NOMO-1 treated with DMSO at 0.1 percent for 48 hours (cell line): ENCODE measurements at regions not wholly inside any gene's neighbourhood (a gene's known extent, or its start where the extent isn't known, plus 50 kb on each side); places are given as distances from the start of the nearest gene placed in this dataset.
A peak's percentile ranks its signal among the peaks of the same experiment; 100 is the strongest.

Experiments used
- DNase-seq: peaks from one replicate; lab custom pipeline; 2025; ENCODE audit not compliant: unreplicated experiment; lab: John Stamatoyannopoulos, UW

- DNase-seq = no peak
Measured at GRCh38 chr2:129069875-129070594, 751.4 kb upstream of the HS6ST1 start.

GRCh38 chr2:129070663-129071062, 752.0 kb upstream of the HS6ST1 start:
- DNase-seq = no peak

DNA sequence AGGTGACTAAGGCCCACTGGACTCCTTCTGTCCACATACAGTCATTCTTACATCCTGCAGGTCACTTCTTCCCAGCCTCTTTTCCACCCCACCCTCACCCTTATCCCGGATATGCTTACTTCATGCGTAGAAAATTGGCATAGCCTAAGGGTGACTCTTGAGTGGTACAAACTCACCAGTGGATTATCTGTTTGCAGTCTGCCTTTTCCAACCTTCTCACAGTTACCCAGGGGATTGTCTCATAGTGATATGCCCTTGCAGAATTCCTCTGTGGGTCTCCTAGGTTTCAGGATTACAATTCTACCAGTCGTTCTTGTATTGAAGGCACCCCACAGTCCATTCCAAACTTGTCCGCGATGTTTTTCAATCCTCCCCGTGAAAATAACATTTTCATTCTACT, 752.9 kb upstream of the HS6ST1 start:
- DNase-seq = no peak

GRCh38 chr2:129074298-129074920, 755.7 kb upstream of the HS6ST1 start:
- DNase-seq = no peak

DNA sequence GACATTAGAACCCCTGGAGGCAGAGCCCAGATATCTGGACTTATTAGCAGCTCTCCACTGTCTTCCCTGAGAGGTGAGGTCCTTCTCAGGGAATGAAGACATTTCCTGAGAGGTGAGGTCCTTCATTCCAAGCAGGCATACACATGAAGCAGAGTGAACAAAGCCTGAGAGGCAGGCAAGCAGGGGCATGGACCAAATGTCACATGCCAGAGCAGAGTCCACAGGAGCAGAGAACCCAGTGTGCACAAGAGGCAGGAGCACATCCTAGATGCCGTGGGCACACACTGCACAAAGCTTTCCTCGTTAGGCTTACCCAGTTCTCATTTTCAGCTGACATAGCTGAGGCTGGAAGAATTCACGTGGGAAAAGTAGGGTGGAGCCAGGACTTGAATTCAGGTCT, 759.9 kb upstream of the HS6ST1 start:
- DNase-seq = no peak

DNA sequence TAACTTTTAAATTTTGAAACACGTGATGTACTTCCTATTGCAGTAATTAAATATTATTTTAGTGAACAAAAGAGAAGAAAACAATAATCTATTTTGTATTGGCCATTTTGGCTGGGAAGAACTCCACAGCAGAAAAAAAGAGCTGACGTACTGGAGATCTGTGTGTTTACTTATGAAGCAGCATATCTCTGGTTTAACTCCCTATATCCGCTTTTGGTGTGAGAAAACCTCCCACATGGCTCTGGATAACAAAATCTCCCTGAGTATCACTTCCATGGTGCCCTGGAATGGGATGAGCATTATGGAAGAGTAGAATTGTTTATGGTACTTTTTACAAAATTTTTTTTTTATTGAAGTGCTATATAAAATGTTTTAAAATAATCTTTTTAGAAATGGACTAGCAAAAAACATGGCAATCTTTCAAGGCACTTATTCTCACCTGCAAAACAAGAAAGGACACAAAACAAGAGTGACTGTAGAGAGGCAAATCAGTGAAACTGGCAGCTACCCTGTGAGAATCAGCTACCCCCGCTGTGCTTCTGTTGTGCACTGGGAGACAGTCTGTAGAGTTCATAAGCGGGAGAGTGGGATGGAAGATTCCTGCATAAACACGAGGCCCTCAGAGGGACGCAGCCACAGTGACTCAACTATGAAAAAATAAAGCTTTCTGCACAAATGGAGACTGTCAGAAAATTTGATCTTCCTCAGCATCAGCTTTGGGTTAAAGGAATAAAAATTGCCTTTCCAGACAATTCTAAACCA, 762.2 kb upstream of the HS6ST1 start:
- DNase-seq = no peak

GRCh38 chr2:129085386-129085785, 766.7 kb upstream of the HS6ST1 start:
- DNase-seq = no peak

GRCh38 chr2:129087133-129087813, 768.6 kb upstream of the HS6ST1 start:
- peak; percentile 32 for DNase-seq

DNA sequence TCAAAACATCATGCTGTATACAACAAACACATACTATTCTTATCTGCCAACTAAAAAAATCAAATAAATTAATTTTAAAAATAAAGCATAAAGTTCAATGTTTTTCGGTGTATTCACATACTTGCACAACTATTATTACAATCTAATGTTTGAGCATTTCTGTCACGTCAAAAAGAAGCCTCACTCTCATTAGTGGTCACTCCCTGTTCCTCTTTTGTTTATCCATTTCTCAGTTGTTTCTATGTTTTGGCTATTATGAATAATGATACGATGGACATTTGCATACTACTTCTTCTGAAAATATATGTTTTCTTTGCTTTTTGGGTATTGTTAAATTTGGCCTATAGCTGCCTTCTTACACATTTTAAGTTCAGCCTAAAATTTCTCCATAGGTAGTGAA, 773.0 kb upstream of the HS6ST1 start:
- no peak for DNase-seq

GRCh38 chr2:129092956-129093355, 774.3 kb upstream of the HS6ST1 start:
- no peak for DNase-seq

- DNase-seq = no peak
Measured at GRCh38 chr2:129101186-129101585, 782.5 kb upstream of the HS6ST1 start.

DNA sequence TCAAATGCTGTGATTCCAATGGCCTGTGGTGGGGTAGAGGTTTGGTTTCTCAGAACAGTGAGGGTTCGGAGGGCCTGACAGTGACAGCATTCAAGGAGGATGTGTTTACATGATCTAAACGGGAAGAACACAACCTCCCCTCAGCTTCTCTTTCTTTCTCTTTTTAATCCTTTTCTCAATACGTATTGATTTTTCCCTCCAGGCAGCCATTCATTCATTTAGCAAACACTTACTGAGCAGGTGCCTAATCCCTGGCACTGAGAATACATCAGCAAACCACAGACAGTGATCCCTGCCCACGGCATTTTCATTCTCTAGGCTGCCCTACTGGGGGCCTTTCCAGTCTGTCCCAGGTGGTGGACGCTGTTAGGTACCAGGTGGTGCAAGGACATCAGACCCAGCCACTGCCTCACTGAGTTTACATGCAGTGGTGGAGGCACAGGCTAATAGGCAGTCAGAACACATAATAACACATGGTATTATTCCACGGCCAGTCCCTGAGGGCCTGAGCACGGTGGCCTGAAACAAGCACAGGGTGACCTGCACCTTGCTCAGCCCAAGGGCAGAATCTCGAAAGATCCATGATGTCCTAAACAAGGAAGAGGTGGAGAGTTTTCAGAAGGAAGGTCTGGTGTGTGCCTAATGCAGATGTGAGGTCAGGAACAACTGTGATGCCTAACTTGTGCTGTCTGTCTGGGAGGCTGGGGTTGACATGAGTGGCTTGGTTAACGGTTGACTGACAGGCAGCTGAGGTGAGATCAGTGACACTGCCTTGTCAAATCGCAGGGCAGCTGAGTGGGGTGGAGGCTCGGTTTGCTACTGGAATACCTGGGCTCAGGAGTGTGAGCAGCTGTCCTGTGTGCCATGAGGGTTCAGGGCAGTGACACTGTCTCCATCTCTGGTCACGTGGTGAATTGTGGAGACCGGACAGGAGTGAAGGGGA, 785.5 kb upstream of the HS6ST1 start:
- DNase-seq = no peak

- no peak for DNase-seq
Measured at GRCh38 chr2:129112181-129112580, 793.5 kb upstream of the HS6ST1 start.

DNA sequence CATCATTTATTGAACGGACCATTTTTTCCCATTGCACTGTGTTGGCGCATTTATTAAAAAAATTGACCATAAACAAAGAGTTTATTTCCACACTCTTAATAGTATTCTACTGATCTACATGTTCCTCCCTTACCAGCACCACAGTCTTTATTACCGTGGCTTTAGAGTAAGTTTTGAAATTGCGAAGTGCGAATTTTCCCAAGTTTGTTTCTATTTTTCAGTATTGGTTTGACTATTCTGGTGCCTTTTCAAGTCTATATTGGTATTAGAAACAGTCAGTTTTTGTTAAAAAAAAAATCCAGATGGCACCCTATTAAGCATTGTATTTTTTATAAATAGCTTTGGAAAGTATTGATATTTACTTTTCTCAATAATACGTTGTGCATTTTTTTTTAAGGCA, 795.1 kb upstream of the HS6ST1 start:
- no peak for DNase-seq

DNA sequence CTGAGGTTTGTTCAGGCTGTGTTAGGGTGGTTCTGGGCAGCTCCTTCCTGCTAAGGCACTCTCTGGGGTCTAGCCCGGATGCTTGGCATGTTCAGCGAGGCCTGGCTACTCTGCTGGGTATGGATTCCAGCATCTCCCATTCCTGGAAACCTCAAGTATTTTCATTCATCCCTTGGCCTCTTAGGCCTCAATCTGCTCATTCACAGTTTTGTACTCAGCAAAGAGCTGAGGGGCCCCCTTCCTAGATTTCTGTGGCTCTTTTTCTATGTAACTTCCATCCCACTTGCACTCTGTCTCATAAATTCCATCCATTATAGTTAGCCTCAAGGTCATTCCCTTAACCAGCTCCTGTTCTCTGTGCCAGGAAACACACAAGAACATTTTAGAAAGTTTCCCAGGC, 798.8 kb upstream of the HS6ST1 start:
- DNase-seq = no peak

GRCh38 chr2:129118296-129118695, 799.6 kb upstream of the HS6ST1 start:
- DNase-seq = no peak

DNA sequence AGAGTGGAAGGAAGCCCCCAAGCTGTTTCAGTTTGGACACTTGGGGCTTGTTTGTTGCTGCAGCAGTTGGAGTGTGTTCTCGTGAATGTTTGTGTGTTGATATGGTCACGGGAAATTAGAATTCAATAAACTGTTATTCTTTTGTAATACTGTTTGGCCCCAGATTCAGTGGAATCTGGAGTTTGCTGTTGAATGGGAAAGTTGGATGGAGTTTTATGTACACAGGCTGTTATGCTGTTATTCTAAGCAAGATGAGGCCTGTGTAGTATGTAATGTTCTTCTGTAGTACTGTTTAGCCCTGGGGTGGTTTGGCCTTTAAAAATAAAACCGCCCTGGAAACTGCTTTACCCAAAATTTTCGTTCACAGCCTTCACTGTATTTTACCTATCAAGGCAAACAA, 810.4 kb upstream of the HS6ST1 start:
- DNase-seq = no peak

- DNase-seq = no peak
Measured at GRCh38 chr2:129133692-129134641, 815.3 kb upstream of the HS6ST1 start.

DNA sequence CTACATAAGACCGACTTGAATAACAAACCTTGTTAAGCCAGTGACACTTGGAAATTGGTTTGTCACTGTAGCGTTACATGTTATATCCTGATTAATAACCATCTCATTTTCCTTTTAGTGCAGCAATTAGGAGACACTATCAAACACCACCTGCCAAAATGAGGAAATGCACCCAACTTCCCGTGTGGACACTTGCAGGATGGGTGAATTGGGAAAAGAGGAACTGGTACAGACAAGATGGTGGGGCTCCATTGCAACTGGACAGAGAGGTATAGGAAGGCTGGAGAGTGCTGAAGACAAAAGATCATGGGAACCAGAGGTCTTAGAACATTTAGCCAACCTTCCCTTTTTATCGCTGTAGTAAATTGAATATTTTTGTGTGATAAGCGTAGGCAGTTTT, 816.3 kb upstream of the HS6ST1 start:
- DNase-seq = no peak
